ENCODE measurements at regions not wholly inside any gene's neighbourhood (a gene's known extent, or its start where the extent isn't known, plus 50 kb on each side); places are given as distances from the start of the nearest gene placed in this dataset.

DNA sequence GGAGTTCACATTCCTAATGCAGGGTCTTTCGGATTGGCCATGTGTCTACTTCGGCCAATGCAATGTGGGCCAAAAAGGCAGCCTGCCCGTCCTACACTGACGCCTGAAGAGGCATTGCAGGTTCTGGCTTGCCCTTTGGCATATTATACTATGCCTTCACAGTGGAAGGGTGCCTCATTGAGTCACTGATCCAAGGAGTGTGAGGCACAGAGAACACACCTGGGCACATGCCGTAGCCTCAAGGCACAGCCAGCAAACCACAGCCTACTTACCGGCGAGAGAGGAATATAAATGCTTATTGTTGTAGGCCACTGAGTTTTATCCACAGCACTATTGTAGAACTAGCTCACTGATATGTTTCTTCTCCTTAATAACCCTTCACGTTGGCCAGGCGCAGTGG, 409.6 kb downstream of the GADD45G start:
- no peak for ATAC-seq
- intact Hi-C loops (cut with DNase I): no loop called here

DNA sequence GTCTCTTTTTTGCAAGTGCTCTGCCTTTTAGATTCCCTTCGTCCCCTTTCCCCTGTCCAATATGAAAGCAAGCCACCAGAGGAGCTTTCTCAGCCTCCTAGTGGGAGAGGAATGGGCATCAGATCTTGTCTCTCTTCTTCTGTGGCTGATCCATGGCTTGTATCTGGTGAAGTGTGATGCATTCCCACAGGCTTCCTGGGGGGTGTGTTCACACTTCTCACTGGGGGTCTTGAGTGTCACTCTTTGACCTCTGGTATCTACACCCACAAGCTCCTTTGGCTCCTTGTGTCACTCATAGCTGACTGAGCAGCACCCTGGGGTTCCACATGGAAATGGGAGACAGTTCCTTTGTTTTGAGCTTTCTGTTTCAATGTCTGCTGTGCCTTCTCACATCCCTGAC, 411.5 kb downstream of the GADD45G start:
- no peak for DNase-seq
- ATAC-seq: no peak
- intact Hi-C loops (cut with DNase I): no loop called here

More for the DNA sequence above, 409.6 kb downstream of the GADD45G start:
- no peak for DNase-seq

DNA sequence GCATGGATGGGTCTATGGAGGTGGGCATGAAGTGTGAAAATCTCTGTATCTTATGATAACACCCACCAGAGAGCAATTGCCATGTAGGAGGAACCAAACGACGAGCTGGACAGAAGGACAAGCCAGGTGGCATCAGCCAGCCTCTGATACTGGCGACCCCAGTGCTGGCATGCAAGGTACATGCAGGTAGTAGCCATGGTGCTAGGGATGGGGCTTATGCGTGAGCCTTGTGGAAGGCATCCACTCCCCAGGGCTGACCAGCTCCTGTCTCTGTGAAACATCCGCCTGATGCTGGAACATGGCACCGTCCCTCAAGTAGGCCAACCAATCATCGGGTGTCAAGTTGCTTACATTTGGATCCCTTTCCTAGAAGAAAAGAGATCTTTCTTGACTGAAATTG, 412.9 kb downstream of the GADD45G start:
- DNase-seq (no peak), ATAC-seq (no peak)
- intact Hi-C loops (cut with DNase I): no loop called here

DNA sequence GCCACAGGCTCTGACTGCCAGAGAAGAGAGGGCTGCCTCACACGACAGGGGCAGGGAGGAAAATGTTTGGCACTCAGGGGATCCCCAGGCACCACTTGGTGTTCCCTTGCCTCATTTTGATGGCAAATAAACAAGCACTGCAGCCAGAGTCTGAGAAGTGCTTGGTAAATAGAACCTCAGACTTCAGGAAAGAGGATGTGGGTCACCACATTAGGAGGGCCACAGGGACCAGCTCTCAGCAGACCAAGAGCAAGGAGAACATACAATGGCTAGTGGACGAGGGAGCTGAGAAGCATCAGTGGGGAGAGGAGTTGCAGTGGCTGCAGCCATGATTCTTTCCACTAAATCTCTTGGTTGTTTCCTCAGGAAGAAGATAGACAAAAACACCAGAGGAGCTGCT, 413.9 kb downstream of the GADD45G start:
- no peak for ATAC-seq
- no peak for DNase-seq
- intact Hi-C loops (cut with DNase I): no loop called here

DNA sequence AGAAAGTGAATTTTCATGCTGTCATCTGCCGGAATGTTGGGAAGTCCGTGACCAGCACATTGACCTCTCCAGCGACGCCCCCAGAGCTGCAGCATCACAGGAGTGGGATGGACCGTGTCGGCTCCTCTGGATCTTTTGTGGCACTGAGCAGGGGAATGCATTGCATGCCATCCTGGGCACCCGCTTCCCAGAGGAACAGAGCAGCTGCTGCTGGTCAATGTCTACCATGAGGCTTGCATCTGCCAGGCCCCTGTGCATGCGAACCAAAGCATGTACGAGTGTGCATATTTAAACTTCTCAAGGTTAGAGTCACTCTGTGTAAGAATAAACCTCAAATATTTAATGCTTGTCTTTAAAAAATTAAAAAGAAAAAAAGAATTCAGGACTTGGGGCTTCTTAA, 414.8 kb downstream of the GADD45G start:
- no peak for DNase-seq
- intact Hi-C loops (cut with DNase I): no loop called here
- no peak for ATAC-seq

DNA sequence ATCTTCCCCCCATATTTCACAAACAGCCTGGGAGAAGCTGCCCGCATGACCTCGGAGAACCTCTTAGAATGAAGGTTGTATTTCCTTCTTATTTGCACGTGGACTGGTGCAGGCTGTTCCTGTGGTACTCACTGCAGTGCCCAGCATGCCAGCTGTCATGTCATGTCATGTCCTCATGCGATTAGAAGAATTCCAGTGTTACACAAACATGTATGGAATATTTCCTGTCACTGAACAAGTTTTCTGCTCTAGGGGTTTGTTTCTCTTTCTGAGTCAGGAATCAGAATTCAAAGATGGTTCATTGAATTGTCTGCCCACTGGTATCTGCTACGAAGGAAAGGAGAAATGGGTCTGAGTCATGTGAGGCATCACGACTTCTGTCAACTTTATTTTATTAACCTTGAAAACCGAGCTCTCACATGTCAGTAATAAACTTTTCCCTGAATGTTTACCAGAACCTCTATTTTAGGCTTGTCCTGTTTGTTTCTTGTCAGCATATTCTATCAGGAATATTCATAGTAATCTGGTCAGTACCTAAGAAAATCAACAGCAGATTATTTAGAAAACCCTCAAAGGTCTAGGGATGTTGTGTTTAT, 415.6 kb downstream of the GADD45G start:
- no peak for DNase-seq
- no peak for ATAC-seq
- intact Hi-C loops (cut with DNase I): no loop called here

DNA sequence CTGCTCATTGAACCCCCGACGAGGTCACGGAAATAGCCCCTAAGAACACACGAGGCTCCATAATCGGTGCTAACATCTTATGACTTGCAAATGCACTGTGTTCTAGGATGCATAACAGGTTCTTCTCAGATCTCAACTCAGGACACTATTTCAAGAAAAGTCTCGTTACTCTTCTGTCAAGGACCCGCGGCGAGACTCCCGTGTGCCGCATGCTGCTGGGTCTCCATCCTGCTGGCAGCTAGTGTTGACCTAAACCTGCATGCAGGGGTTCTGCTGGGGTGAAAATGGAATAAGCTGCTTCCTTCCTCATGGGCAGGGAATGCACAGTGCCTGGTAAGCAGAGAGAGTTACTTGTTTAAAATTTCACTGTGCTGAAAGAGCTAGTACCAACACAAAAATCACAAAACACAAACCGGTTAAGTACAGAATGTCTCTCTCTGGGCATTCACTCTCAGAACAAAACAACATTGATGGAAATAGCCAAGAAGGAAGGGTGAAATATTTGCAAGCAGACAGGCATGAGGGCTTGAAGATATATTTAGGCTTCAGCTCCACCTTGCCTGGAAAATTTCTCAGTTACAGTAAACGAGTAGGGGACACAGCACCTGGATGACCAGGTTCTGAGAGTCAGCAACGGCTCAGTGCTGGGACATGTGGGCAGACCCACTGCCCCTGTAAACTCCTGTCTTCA, 416.5 kb downstream of the GADD45G start:
- DNase-seq: no peak
- no peak for ATAC-seq
- intact Hi-C loops (cut with DNase I): no loop called here

DNA sequence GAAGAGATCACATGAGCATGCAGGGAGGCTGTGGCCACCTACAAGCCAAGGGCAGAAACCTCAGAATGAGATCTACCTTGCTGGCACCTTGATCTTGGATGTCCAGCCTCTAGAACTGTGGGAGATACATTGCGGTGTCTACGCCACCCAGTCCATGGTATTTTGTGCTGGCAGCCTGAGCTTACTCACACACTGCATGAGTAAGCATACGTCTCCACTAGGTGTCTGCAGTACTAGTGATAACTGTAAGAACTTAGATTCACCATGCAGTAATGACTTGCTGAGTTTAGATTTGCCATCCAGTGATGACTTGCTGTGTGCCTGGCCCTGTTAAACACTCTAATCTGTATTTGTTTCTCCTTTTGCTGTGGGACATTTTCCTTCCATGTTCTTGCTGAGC, 417.7 kb downstream of the GADD45G start:
- intact Hi-C loops (cut with DNase I): no loop called here
- no peak for DNase-seq
- ATAC-seq: no peak

DNA sequence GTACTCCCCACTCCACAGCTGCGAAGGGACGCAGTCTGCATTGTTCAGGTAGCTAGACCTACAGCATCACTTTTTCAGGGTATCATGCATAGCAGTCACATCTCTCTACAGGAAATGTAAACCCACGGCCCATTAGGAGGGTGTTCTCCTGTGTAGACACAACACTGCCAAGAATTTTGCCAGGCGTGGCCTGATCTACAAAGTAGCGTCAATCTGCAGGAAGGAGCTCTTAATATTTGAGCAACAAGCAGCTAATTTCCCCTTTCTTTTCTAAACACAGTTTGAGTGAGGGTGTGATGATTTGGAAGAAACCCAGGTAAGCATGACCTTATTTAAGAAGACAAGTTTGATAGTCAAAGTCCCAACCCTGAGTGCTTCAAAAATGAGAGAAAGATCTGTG, 419.0 kb downstream of the GADD45G start:
- no peak for DNase-seq
- ATAC-seq: no peak
- intact Hi-C loops (cut with DNase I): no loop called here

DNA sequence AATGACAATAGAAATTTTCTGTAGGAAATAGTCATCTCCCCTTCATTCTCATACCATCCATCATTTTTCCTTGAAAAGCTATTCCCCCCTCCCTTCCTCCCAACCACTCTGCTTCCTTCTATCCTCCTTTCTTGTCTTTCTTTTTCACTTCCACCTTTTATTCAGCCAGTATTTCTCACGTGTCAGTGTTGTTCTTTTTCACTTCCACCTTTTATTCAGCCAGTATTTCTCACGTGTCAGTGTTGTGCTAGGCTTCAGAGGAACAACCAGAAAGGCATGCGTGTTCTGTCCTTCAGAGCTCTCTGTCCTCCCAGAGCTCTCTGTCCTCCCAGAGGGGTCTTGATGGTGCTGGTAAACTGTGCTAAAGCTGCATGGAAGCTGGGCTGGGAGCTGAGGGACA, 419.6 kb downstream of the GADD45G start:
- DNase-seq: no peak
- no peak for ATAC-seq
- intact Hi-C loops (cut with DNase I): no loop called here

DNA sequence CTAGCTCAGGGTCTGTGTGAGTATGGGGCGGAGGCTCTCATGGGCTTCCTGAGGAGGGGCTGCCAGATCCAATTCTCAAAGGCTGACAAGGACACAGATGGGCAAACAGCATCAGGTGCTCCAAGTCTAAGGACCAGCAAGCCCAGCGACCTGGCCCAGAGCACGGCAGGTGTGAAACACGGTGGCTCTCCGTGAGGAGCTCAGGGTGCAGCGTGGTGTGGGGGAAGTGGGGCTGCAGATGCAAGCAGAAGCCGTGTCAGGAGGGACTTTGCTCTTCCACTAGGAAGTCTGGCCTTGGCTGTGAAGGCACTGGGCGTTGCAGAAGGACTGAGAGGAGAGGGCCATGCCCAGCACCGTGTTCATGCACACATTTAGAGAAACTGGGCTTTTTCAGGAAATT, 420.0 kb downstream of the GADD45G start:
- DNase-seq: no peak
- ATAC-seq: no peak
- intact Hi-C loops (cut with DNase I): no loop called here

DNA sequence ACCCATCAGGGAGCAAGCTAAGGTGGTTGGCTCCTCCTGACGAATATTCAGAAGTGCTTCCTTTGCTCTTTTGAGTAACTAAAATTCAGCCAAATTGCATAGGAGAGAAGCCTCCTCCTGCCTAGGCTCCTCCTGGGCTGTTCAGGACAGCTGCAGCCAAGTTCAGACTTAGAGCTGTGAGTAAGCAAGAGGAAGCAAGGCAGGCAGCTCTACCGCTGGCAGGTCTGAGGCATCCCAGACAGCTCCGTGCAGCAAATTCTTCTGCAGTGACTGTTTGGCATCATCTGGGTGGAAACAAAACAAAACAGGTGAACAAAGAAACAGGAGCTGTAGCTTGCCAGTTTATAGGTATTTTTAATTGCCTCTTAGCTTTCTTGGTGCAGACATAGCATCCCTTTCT, 421.0 kb downstream of the GADD45G start:
- peak in 1 of 2 donors; percentile 93 for ATAC-seq
- DNase-seq: no peak
- intact Hi-C loops (cut with DNase I): no loop called here

DNA sequence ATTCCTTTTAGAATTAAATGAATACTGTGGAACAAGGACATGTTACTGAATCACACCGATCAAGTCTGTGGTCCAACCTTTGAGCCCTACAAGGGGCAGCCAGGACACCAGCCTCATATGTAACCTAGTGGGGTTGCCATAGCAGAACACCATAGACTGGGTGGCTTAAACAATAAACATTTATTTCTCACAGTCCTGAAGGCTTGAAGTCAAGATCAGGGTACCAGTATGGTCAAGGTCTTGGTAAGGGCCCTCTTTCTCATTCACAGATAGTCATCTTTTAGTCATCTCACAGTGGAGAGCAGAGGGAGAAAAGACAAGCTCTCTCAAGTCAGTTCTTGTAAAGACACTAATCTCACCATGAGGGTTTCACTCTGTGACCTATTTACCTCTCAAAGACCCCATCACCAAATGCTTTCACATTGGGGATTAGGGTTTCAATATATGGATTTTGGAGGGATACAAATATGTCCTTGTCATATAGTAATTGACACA, 422.5 kb downstream of the GADD45G start:
- intact Hi-C loops (cut with DNase I): no loop called here
- ATAC-seq: no peak

DNA sequence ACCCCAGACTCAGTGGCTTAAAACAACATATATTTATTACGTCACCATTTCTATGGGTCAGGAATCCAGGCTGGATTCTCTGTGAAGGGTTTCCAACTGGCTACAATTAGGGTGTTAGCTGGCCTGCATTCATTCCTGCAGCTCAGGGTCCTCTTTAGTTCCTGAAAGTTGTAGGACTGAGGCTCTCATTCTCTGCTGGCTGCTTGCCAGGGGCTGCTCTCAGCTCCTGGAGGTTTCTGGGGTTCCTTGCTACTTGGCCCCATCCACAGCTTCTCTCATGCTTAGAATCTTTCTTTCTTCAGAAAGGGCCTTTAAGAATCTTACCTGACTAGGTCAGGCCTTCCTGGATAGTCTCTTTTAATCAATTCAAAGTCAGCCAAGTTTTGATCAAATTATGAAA, 424.6 kb downstream of the GADD45G start:
- ATAC-seq (no peak), DNase-seq (no peak)
- intact Hi-C loops (cut with DNase I): no loop called here

More for the DNA sequence above, 422.5 kb downstream of the GADD45G start:
- DNase-seq: no peak

DNA sequence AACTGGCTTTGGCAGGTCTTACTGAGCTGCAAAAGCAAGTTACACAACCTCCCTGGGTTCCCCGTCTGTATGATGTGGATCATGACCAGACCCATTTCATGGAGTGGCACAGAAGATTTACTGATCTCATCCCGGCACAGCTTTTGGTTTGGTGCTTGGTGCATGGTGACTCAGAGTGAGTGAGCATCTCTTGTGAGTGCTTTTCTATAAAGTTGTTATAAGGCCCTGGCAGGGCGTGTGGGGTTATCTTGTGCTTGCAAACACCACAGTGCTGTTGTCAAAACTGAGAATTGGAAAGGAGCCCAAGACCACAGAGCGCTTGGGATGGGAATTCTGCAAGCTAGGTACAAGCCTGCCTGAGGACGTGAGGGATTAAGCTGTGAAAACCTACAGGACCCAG, 425.2 kb downstream of the GADD45G start:
- intact Hi-C loops (cut with DNase I): no loop called here
- DNase-seq (no peak), ATAC-seq (no peak)

DNA sequence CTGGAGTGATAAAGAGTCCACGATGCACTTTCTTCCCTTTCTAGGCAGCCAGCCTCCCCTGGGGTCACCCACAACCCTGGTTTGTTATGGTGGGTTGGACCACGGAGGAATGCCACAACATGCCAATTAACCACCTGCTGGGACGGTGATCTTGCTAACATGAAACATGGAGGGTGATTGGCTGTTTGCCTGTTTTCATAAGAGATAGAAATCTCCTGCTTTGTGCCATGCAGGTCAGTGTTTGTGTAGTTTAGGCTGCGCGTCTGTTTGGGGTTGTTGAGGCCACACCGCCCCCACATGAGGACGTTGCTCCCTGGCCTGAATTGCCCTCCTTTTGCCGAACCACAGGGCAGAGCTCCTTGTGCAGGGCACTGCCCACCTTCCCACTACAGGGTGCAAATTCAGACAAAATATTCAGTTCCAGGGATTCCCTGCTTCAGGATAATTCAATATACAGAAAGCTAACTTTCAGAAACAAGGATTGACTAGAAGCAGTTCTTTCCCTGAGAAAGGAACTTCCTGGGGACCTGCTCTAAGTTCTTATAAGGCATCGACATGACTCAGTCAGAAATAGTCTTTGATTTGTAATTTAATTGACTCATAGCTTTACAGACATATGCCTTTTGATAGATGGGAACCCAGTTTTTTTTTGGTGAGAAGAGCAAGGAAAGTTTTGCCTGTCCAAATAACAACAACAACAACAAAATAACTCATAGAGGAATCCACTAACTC, 427.6 kb downstream of the GADD45G start:
- intact Hi-C loops (cut with DNase I): no loop called here
- ATAC-seq (no peak), DNase-seq (no peak)

DNA sequence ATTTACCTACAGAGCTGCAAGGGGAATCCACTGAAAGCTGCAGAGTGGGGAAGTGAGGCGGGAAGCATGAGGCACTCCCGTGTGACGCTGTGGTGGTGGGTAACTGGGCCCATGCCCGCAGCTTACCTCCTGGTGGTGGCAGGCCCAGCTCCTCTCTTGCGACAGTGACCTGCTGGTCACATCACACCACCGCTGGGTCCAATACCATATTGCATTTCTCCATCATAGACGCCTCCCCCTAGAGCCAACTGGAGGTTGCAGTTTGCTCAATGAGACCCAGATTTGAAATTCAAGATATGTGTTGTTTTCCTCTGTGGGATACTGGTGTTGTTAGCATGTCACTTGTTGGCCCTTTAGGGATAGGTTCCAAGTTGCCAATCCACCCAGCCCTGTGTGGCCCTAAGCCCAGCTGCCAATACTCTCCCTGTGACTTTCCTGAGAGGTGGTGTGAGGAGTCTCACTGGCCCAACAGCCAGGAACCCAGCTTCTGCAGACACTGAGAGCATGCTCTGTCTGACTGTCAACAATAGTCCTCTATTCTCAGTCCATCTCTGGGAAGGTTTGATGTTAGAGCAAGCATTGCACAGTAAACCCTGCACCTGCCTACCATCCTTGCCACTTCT, 428.3 kb downstream of the GADD45G start:
- DNase-seq (no peak), ATAC-seq (no peak)
- intact Hi-C loops (cut with DNase I): no loop called here

DNA sequence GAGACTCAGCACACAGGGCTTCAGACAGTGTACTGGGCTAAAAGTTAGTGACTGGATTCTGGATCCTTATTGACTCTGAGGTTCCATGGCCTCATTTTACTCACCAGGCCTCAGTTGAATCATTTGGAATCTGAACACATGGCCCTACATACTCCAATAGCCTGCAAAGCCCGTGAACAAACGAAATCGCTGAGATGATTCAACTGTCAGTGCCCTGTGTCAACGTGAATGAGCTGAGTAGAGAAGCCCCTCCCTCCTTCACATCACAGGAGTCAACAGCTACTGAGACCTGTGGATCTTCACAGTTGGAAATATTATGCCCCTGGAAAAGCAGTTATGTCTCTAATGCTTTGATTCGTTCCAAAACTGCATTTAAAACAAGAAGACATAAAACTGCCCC, 429.3 kb downstream of the GADD45G start:
- ATAC-seq (no peak), DNase-seq (no peak)
- intact Hi-C loops (cut with DNase I): no loop called here

DNA sequence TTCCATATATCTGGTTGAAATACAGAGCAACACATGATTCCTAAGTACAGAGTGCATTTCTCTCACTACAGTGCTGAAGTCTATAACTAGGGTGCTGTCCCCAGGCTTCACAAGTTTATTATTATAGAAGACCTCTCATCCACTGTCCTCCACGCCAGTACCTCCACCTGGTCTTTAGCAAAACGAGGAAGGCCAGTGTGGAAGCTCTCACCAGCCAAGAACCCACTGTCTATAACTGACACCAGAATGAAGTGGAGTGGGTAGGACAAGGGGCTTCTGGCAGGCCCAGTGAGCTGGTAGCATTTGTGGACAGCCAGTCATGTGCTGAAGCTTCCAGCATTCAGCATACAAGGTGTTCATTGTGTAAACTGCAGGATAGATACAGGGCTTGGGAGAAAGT, 430.7 kb downstream of the GADD45G start:
- no peak for DNase-seq
- ATAC-seq: no peak
- intact Hi-C loops (cut with DNase I): no loop called here

DNA sequence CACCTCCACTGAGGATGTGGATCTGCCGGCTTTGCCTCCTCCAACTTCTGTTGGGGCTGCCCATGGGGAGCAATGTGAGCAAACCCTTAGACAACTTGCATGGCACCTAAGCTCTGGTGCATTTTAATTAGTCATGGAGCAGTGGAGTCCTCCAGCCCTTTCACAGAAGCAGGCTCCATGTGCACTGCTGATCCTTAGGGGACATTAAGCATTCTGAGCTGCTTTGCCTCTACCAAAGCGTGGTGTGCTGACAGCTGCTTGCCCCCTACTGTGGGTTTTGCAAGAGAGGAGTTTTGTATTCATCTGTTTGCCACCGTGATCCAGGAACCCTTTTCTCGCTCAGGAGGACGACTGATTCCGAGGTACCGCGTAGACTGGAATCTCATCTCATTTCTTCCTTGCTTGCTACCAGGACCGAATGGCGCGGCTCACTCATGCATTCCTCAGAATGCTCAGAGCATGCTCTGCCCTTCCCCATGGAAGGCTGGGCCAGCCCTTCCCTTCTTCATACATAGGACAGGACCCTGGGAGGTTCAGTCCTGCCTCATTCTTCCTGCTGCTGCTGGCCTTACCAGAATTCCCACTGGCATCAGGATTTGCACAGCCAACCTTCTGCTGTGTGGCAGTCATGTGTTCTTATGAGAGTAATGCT, 432.5 kb downstream of the GADD45G start:
- intact Hi-C loops (cut with DNase I): no loop called here
- ATAC-seq: no peak

More for the DNA sequence above, 432.5 kb downstream of the GADD45G start:
- DNase-seq: no peak
